Lower leg skin (tissue), 4 donors: ENCODE measurements at regions not wholly inside any gene's neighbourhood (a gene's known extent, or its start where the extent isn't known, plus 50 kb on each side); places are given as distances from the start of the nearest gene placed in this dataset.
"Not testable (repeated sequence)": the region's sequence is repeated elsewhere in the genome, so short reads cannot be mapped to it uniquely, and the experiment has no call there.

Experiments used
- DNase-seq, 2 donors: peaks; one replicate each; pipeline ENCODE4 v3.0.0-alpha.2; 2019; ENCODE audit warnings: low spot score in 2 of 2
- H3K4me3 ChIP-seq: fragments of 200-600 bp; sonication (generic); 2 replicates; pipeline ENCODE4 v1.5.1; 2017; ENCODE audit warnings: mild to moderate bottlenecking, low read depth; ENCODE audit not compliant: poor library complexity, severe bottlenecking
- CTCF ChIP-seq, 3 donors: fragments of 450-650 bp; IDR thresholded peaks; one replicate each; pipeline ENCODE4 v1.5.1; 2016; ENCODE audit warnings: antibody characterized with exemption in 3 of 3, mild to moderate bottlenecking in 3 of 3, moderate library complexity in 2 of 3
- POLR2A ChIP-seq, 2 donors: fragments of 450-650 bp; IDR thresholded peaks; one replicate each; pipeline ENCODE4 v1.6.1; 2016 to 2017; ENCODE audit warnings: antibody characterized with exemption in 2 of 2, mild to moderate bottlenecking in 1 of 2, moderate library complexity in 1 of 2
- WGBS, 2 donors: methylation state at CpG; one replicate each; pipeline ENCODE4 v1.1.5; 2018; 5-methylcytosine and 5-hydroxymethylcytosine counted together
- intact Hi-C: fragments of 100-400 bp; cut with DNase I; formaldehyde crosslinking; loops from one replicate; pipeline ENCODE4 v1.15.0; 2023; ENCODE audit warnings: low total_unique reads

- WGBS, 2 donors = 47 to 67% methylated on average over 1 of the region's 1 CpG
- DNase-seq = no peak
- no peak overlapping the region for H3K4me3 ChIP-seq
- TF ChIP-seq CTCF (IDR thresholded peaks at IDR 0.05) (no peak), POLR2A (IDR thresholded peaks at IDR 0.05) (no peak)
- intact Hi-C loops = no loop called here
Observed at GRCh38 chr5:84885485-84886258, 501.0 kb upstream of the EDIL3 start.

- intact Hi-C loops = no loop called here
- H3K4me3 ChIP-seq = no peak overlapping the region
- WGBS, 2 donors = 74 to 75% methylated on average over 4 of the region's 4 CpGs
- TF ChIP-seq POLR2A (IDR thresholded peaks at IDR 0.05) (no peak), CTCF (IDR thresholded peaks at IDR 0.05) (no peak)
- DNase-seq = no peak
Observed at GRCh38 chr5:84881737-84882136, 497.1 kb upstream of the EDIL3 start.

- TF ChIP-seq CTCF (IDR thresholded peaks at IDR 0.05) (no peak), POLR2A (IDR thresholded peaks at IDR 0.05) (no peak)
- no peak overlapping the region for H3K4me3 ChIP-seq
- intact Hi-C loops = loop anchor here (10.0 kb wide), 1 partner anchor 919 kb away; no protein-coding TSS in a partner anchor
- no peak for DNase-seq
Observed at GRCh38 chr5:84874196-84874595, 489.5 kb upstream of the EDIL3 start.

GRCh38 chr5:84872768-84873167 is 488.1 kb upstream of the EDIL3 start:
- no peak overlapping the region for H3K4me3 ChIP-seq
- TF ChIP-seq CTCF (IDR thresholded peaks at IDR 0.05) = no peak
- 59 to 77% methylated on average over 3 of the region's 3 CpGs for WGBS, 2 donors
- DNase-seq = no peak
- intact Hi-C loops = loop anchor here (10.0 kb wide), 1 partner anchor 918 kb away; no protein-coding TSS in a partner anchor

- WGBS, 2 donors = 30 to 39% methylated on average over 1 of the region's 1 CpG
- DNase-seq = no peak
- TF ChIP-seq POLR2A (IDR thresholded peaks at IDR 0.05) = no peak
- no peak for TF ChIP-seq CTCF (IDR thresholded peaks at IDR 0.05)
- no peak overlapping the region for H3K4me3 ChIP-seq
- intact Hi-C loops = loop anchor here (10.0 kb wide), 1 partner anchor 916 kb away; no protein-coding TSS in a partner anchor
Observed at GRCh38 chr5:84870369-84870768, 485.7 kb upstream of the EDIL3 start.

- intact Hi-C loops = loop anchor here (10.0 kb wide), 1 partner anchor 915 kb away; no protein-coding TSS in a partner anchor
- WGBS, 2 donors = 73 to 82% methylated on average over 8 of the region's 8 CpGs
- no peak for DNase-seq
- TF ChIP-seq POLR2A (IDR thresholded peaks at IDR 0.05) = no peak
- TF ChIP-seq CTCF (IDR thresholded peaks at IDR 0.05) = no peak
- H3K4me3 ChIP-seq = no peak overlapping the region
Observed at GRCh38 chr5:84869675-84870074, 485.0 kb upstream of the EDIL3 start.

GRCh38 chr5:84863936-84864335 is 479.3 kb upstream of the EDIL3 start:
- intact Hi-C loops, DNase-seq, H3K4me3 ChIP-seq: not testable (repeated sequence)
- 96 to 97% methylated on average over 19 of the region's 19 CpGs for WGBS, 2 donors
